Tibial nerve (tissue), 4 donors: ENCODE measurements at regions not wholly inside any gene's neighbourhood (a gene's known extent, or its start where the extent isn't known, plus 50 kb on each side); places are given as distances from the start of the nearest gene placed in this dataset.

Experiments used
- DNase-seq, 2 donors: peaks; one replicate each; pipeline ENCODE4 v3.0.0-alpha.2; 2019; ENCODE audit warnings: low spot score in 2 of 2
- H3K27ac ChIP-seq, 4 donors: fragments of 200-600 bp; sonication (generic) in 3 of 4; one replicate each; pipeline ENCODE4 v1.5.1; 2017 to 2019; ENCODE audit warnings: mild to moderate bottlenecking in 1 of 4
- H3K27me3 ChIP-seq, 2 donors: fragments of 200-600 bp; sonication (generic) in 1 of 2; one replicate each; pipeline versions ENCODE4 v1.5.1 to v1.6.0; 2017 to 2019
- H3K36me3 ChIP-seq, 3 donors: fragments of 200-600 bp; sonication (generic); one replicate each; pipeline ENCODE4 v1.5.1; 2018 to 2019
- H3K4me1 ChIP-seq, 4 donors: fragments of 200-600 bp; sonication (generic) in 3 of 4; one replicate each; pipeline ENCODE4 v1.5.1; 2017 to 2019
- H3K4me3 ChIP-seq, 4 donors: fragments of 200-600 bp; sonication (generic) in 3 of 4; one replicate each; pipeline ENCODE4 v1.5.1; 2017 to 2019; ENCODE audit warnings: mild to moderate bottlenecking in 1 of 4, moderate library complexity in 1 of 4
- H3K9me3 ChIP-seq, 4 donors: fragments of 200-600 bp; sonication (generic) in 3 of 4; one replicate each; pipeline ENCODE4 v1.5.1; 2017 to 2019
- CTCF ChIP-seq, 5 experiments: fragments of 200-600 bp in 3 of 5; fragments of 450-650 bp in 2 of 5; sonication (generic) in 3 of 5; IDR thresholded peaks; one replicate each; pipeline ENCODE4 v1.5.1; 2016 to 2019; ENCODE audit warnings: antibody characterized with exemption in 5 of 5, mild to moderate bottlenecking in 3 of 5, moderate library complexity in 2 of 5
- EP300 ChIP-seq, 2 donors: sonication (generic); formaldehyde crosslinking; IDR thresholded peaks; one replicate each; pipeline ENCODE4 v1.6.1; 2017; ENCODE audit warnings: antibody characterized with exemption in 2 of 2, mild to moderate bottlenecking in 1 of 2
- POLR2A ChIP-seq, 2 donors: fragments of 450-650 bp; IDR thresholded peaks; one replicate each; pipeline ENCODE4 v1.6.1; 2017; ENCODE audit warnings: antibody characterized with exemption in 2 of 2, mild to moderate bottlenecking in 2 of 2, moderate library complexity in 2 of 2
- WGBS, 2 donors: methylation state at CpG; one replicate each; pipeline ENCODE4 v1.1.5; 2018; 5-methylcytosine and 5-hydroxymethylcytosine counted together

GRCh38 chr18:78816916-78817315 lies 162.7 kb upstream of the SALL3 start:
- Histone ChIP-seq H3K4me1 (peaks cover 0 to 14% (median 0%) of the 10 kb centered on the region in 4 donors), H3K9me3 (no peaks in the 10 kb centered on the region), H3K4me3 (no peak overlapping the region), H3K27me3 (peaks cover 0 to 31% of the 10 kb centered on the region in 2 donors), H3K36me3 (no peaks in the 10 kb centered on the region), H3K27ac (no peak overlapping the region)
- 89 to 94% methylated on average over 21 of the region's 21 CpGs for WGBS, 2 donors
- DNase-seq: no peak
- TF ChIP-seq EP300 (IDR thresholded peaks at IDR 0.05) (no peak), CTCF (IDR thresholded peaks at IDR 0.05) (no peak), POLR2A (IDR thresholded peaks at IDR 0.05) (no peak)

- no peaks in the 10 kb centered on the region for H3K36me3 ChIP-seq
- no peak overlapping the region for H3K27ac ChIP-seq
- H3K4me3 ChIP-seq: no peak overlapping the region
- no peak for DNase-seq
- H3K4me1 ChIP-seq: peaks cover 0 to 14% (median 0%) of the 10 kb centered on the region in 4 donors
- no peak for TF ChIP-seq CTCF (IDR thresholded peaks at IDR 0.05)
- TF ChIP-seq POLR2A (IDR thresholded peaks at IDR 0.05): no peak
- no peak for TF ChIP-seq EP300 (IDR thresholded peaks at IDR 0.05)
- peaks cover 0 to 41% of the 10 kb centered on the region in 2 donors for H3K27me3 ChIP-seq
- 94 to 98% methylated on average over 5 of the region's 5 CpGs for WGBS, 2 donors
- H3K9me3 ChIP-seq: no peaks in the 10 kb centered on the region
Measured at GRCh38 chr18:78818495-78818894, 161.1 kb upstream of the SALL3 start.

- H3K4me1 ChIP-seq: peaks cover 0 to 14% (median 0%) of the 10 kb centered on the region in 4 donors
- no peak overlapping the region for H3K4me3 ChIP-seq
- no peak for DNase-seq
- TF ChIP-seq POLR2A (IDR thresholded peaks at IDR 0.05): no peak
- no peak for TF ChIP-seq CTCF (IDR thresholded peaks at IDR 0.05)
- no peak for TF ChIP-seq EP300 (IDR thresholded peaks at IDR 0.05)
- no peaks in the 10 kb centered on the region for H3K9me3 ChIP-seq
- H3K27ac ChIP-seq: no peak overlapping the region
- H3K36me3 ChIP-seq: no peaks in the 10 kb centered on the region
- 66 to 76% methylated on average over 2 of the region's 2 CpGs for WGBS, 2 donors
- H3K27me3 ChIP-seq: peaks cover 0 to 37% of the 10 kb centered on the region in 2 donors
Measured at GRCh38 chr18:78818961-78819360, 160.7 kb upstream of the SALL3 start.

GRCh38 chr18:78820161-78820834 lies 159.3 kb upstream of the SALL3 start:
- H3K9me3 ChIP-seq: no peaks in the 10 kb centered on the region
- peaks cover 0 to 27% of the 10 kb centered on the region in 2 donors for H3K27me3 ChIP-seq
- H3K27ac ChIP-seq: no peak overlapping the region
- 58 to 59% methylated on average over 14 of the region's 14 CpGs for WGBS, 2 donors
- no peak overlapping the region for H3K4me3 ChIP-seq
- DNase-seq: no peak
- TF ChIP-seq CTCF (IDR thresholded peaks at IDR 0.05) (no peak), POLR2A (IDR thresholded peaks at IDR 0.05) (no peak), EP300 (IDR thresholded peaks at IDR 0.05) (no peak)
- no peaks in the 10 kb centered on the region for H3K36me3 ChIP-seq
- peaks cover 0 to under 1% (median 0%) of the 10 kb centered on the region in 4 donors for H3K4me1 ChIP-seq

- no peaks in the 10 kb centered on the region for H3K4me1 ChIP-seq
- 60 to 61% methylated on average over 9 of the region's 9 CpGs for WGBS, 2 donors
- DNase-seq: no peak
- no peaks in the 10 kb centered on the region for H3K36me3 ChIP-seq
- no peak overlapping the region for H3K4me3 ChIP-seq
- no peaks in the 10 kb centered on the region for H3K9me3 ChIP-seq
- peaks cover 0 to 27% of the 10 kb centered on the region in 2 donors for H3K27me3 ChIP-seq
- TF ChIP-seq EP300 (IDR thresholded peaks at IDR 0.05) (no peak), CTCF (IDR thresholded peaks at IDR 0.05) (no peak), POLR2A (IDR thresholded peaks at IDR 0.05) (no peak)
- H3K27ac ChIP-seq: no peak overlapping the region
Measured at GRCh38 chr18:78821396-78821795, 158.2 kb upstream of the SALL3 start.
